AG09309 (cell line): ENCODE measurements at regions not wholly inside any gene's neighbourhood (a gene's known extent, or its start where the extent isn't known, plus 50 kb on each side); places are given as distances from the start of the nearest gene placed in this dataset.

ENCODE experiments used
- DNase-seq: peaks from one replicate; pipeline ENCODE4 v3.0.0-alpha.2; 2010; ENCODE audit warnings: low read depth
- H3K4me3 ChIP-seq: 2 replicates; pipeline ENCODE4 v1.5.1; 2011; ENCODE audit warnings: mild to moderate bottlenecking, low read depth, low read length, moderate library complexity; ENCODE audit not compliant: control insufficient read depth
- TF ChIP-seq, protein P1 (sequence below): IDR thresholded peaks from 2 replicates; pipeline ENCODE4 v1.5.1; 2011; ENCODE audit warnings: mild to moderate bottlenecking, low read depth, low read length, inconsistent platforms; ENCODE audit not compliant: insufficient read depth, control insufficient read depth; ENCODE audit errors: missing control alignments

DNA sequence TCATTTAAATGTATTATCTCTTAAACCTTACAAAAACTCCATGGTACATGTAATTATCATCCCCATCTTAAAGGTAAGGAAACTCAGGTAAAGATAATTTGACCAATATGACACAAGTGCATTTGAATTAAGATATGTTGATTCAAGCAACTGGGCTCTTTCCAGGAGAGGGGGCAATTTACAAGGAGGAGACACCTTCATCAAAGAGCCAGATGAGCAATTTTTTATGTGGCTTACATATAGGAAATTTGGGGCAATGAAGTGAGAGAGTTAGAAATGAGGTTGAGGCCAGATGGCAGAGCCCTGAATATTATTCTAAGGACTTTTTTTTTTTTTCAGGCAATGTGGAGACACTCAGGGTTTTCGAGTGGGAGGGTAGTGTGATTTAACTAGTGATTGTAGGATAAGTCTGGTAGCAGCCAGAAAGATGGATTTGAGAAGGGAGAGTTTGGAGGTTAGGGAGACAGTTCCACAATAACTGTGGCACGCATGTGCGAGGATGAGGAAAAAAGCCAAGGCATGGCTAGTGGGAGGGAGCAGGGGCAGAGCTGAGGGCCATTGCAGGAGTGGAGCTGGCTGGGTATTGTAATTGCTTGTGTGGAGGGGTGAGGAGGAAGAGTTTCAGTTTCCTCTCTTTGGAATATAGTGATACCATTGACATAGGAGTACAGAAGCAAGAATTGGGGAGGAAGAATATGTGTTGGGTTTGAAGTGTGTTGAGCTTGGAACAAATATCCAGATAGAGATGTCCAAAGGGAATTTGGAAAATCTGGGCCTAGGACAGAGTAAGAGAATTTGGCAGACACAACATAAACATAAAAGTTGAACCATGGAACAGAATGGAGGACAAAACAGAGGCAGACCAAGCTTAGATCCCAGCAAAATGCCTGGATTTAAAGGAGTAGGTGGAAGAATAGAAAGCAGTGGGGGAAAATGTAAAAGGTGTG lies 72.0 kb downstream of the ACTBL2 start:
- no peak for DNase-seq

DNA sequence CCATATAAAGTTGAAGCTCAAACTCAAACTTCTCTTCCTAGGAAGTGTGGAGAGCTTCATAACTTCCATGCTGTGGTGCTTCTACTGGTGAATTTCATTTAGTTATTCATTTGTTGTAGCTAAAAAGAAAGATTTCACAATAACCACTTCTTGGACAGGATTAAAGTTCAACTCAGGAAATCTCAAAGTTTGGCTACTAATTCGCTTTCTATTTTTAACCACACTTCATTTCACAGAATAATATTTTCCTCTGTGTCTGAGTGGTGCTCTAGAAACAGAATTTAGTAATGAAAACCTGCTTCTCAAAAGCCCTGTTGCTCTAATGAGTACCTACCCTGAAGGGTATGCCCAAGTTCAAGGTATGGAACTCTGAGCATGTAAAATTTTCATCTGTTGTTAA lies 73.9 kb downstream of the ACTBL2 start:
- TF ChIP-seq, protein P1, sequence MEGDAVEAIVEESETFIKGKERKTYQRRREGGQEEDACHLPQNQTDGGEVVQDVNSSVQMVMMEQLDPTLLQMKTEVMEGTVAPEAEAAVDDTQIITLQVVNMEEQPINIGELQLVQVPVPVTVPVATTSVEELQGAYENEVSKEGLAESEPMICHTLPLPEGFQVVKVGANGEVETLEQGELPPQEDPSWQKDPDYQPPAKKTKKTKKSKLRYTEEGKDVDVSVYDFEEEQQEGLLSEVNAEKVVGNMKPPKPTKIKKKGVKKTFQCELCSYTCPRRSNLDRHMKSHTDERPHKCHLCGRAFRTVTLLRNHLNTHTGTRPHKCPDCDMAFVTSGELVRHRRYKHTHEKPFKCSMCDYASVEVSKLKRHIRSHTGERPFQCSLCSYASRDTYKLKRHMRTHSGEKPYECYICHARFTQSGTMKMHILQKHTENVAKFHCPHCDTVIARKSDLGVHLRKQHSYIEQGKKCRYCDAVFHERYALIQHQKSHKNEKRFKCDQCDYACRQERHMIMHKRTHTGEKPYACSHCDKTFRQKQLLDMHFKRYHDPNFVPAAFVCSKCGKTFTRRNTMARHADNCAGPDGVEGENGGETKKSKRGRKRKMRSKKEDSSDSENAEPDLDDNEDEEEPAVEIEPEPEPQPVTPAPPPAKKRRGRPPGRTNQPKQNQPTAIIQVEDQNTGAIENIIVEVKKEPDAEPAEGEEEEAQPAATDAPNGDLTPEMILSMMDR: no peak
- no peak for DNase-seq
- no peak overlapping the region for H3K4me3 ChIP-seq

More for the DNA sequence above, 72.0 kb downstream of the ACTBL2 start:
- H3K4me3 ChIP-seq: no peak overlapping the region
- TF ChIP-seq, protein P1: no peak

DNA sequence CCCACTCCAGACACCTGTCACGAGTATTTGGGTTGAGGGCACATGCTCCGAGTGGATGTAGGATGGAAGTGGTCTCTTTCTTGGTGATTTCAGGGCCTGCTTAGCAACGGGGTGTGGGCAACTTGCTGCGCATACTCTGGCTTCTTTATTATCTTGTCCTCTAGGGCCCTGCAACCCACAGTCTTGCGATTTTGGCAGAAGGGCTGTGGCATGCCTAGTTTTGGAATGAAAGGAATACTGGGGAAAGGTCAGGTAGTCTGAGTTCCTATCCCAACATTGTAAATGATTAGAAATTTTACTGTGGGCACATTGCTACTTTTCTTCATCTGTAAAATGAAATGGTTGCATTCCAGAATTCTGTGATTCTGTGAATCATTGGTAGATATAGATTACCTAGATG lies 74.3 kb downstream of the ACTBL2 start:
- no peak overlapping the region for H3K4me3 ChIP-seq
- DNase-seq: no peak
- TF ChIP-seq, protein P1: no peak

DNA sequence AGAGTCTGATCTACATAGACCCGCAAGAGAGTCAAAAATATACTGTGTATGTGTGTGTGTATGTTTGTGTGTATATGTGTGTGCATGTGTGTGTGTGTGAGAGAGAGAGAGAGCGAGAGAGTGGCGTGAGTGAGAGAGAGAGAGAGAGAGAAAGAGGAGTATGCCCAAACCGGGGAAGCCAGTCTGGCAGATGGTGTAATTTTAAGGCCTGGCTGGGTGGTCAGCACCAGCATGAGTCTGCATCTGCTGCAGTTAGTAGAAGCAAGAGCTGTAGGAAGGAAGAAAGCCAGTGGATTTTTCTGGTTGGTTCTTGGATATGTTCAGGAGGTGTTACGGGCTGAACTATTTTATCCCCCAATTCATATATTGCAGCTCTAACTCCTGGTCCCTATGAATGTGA lies 75.2 kb downstream of the ACTBL2 start:
- no peak overlapping the region for H3K4me3 ChIP-seq
- DNase-seq: no peak
- TF ChIP-seq, protein P1: no peak

DNA sequence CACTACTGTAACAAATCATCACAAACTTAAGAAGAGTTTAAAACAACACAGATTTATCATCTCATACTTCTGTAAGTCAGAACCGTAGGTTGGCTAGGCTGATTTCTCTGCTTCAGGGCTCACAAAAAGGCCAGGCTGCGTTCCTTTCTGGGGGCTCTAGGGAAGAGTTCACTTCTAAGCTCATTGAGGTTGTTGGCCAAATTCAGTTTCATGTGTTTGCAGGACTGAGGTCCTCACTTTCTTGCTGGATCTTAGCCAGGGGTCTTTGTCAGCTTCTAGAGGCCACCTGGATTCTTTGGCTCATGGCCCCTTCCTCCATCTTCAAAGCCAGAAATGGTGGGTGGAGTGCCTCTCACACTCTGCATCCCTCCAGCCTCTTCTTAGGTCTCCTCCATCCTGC lies 76.0 kb downstream of the ACTBL2 start:
- DNase-seq: no peak
- no peak overlapping the region for H3K4me3 ChIP-seq
- TF ChIP-seq, protein P1: no peak

DNA sequence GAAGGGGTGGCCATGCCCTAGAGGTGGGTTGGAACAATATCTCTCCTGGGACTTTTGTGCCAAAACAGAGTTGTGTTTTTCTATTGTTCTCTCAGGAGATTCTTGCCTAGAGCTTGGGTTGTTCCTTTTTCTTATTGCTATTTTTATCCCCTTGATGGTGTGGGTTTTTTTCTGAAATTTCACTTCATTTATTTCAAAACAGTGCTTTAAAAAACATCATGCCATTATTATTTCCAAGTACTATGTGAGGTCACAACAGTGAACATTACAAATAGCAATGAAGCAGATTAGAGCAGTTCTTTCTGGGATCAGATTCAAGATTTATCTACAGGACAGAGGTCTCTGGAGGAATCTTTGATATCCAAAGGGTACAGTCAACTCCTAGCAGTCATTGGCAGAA lies 76.6 kb downstream of the ACTBL2 start:
- no peak for DNase-seq
- TF ChIP-seq, protein P1: no peak
- H3K4me3 ChIP-seq: no peak overlapping the region
